GM19324 (cell line): ENCODE measurements at regions not wholly inside any gene's neighbourhood (a gene's known extent, or its start where the extent isn't known, plus 50 kb on each side); places are given as distances from the start of the nearest gene placed in this dataset.

Experiments
- ATAC-seq: cut with Tn5 transposase; IDR thresholded peaks from one replicate; pipeline ENCODE4 v1.9.1; 2021; ENCODE audit warnings: mild to moderate bottlenecking, moderate library complexity; ENCODE audit not compliant: unreplicated experiment, low FRiP score

GRCh38 chr5:30867711-30868110 lies 325.8 kb upstream of the CDH6 start:
- ATAC-seq: no peak

GRCh38 chr5:30866142-30866541 lies 327.3 kb upstream of the CDH6 start:
- ATAC-seq: no peak

- ATAC-seq: no peak
Observed at GRCh38 chr5:30856242-30856641, 337.2 kb upstream of the CDH6 start.

GRCh38 chr5:30853158-30853557 lies 340.3 kb upstream of the CDH6 start:
- ATAC-seq: no peak

- no peak for ATAC-seq
Observed at GRCh38 chr5:30850866-30851265, 342.6 kb upstream of the CDH6 start.

- no peak for ATAC-seq
Observed at GRCh38 chr5:30849931-30850710, 343.4 kb upstream of the CDH6 start.

GRCh38 chr5:30846171-30846570 lies 347.3 kb upstream of the CDH6 start:
- no peak for ATAC-seq

GRCh38 chr5:30845194-30845593 lies 348.3 kb upstream of the CDH6 start:
- ATAC-seq: no peak

GRCh38 chr5:30843541-30843940 lies 349.9 kb upstream of the CDH6 start:
- ATAC-seq: no peak

GRCh38 chr5:30839956-30840355 lies 353.5 kb upstream of the CDH6 start:
- no peak for ATAC-seq

- ATAC-seq: no peak
Observed at GRCh38 chr5:30838936-30839496, 354.5 kb upstream of the CDH6 start.

GRCh38 chr5:30832519-30832918 lies 361.0 kb upstream of the CDH6 start:
- ATAC-seq: no peak

- no peak for ATAC-seq
Observed at GRCh38 chr5:30831605-30832004, 361.9 kb upstream of the CDH6 start.

- ATAC-seq: no peak
Observed at GRCh38 chr5:30831123-30831522, 362.4 kb upstream of the CDH6 start.

- no peak for ATAC-seq
Observed at GRCh38 chr5:30811298-30811697, 382.2 kb upstream of the CDH6 start.

GRCh38 chr5:30809933-30810332 lies 383.6 kb upstream of the CDH6 start:
- no peak for ATAC-seq

- ATAC-seq: no peak
Observed at GRCh38 chr5:30808996-30809395, 384.5 kb upstream of the CDH6 start.

- ATAC-seq: no peak
Observed at GRCh38 chr5:30804739-30805505, 388.6 kb upstream of the CDH6 start.

GRCh38 chr5:30802961-30803705 lies 390.4 kb upstream of the CDH6 start:
- no peak for ATAC-seq

- no peak for ATAC-seq
Observed at GRCh38 chr5:30781643-30782042, 411.8 kb upstream of the CDH6 start.
